ENCODE measurements at regions not wholly inside any gene's neighbourhood (a gene's known extent, or its start where the extent isn't known, plus 50 kb on each side); places are given as distances from the start of the nearest gene placed in this dataset.

DNA sequence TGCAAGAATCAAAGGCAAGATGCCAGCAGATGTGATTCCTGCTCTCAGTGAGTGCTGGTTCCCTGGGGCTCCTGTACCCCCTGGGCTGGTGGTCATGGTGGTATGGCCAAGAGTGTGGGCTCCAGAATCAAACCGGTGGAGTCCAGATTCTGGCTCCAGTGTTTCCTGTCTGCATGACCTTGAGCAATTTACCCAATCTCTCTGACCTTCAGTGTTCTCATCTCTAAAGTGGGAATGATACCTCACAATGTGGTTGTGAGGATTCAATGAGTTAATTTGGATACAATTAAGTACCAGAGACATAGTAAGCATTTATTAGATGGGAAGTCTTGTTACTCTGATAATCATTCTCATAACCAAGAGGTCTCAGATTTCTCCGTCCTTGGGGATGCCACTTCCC, 218.4 kb upstream of the JARID2 start (continued):
- TF ChIP-seq, protein P1, sequence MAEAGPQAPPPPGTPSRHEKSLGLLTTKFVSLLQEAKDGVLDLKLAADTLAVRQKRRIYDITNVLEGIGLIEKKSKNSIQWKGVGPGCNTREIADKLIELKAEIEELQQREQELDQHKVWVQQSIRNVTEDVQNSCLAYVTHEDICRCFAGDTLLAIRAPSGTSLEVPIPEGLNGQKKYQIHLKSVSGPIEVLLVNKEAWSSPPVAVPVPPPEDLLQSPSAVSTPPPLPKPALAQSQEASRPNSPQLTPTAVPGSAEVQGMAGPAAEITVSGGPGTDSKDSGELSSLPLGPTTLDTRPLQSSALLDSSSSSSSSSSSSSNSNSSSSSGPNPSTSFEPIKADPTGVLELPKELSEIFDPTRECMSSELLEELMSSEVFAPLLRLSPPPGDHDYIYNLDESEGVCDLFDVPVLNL (CRISPR knock-in tag; IDR thresholded peaks at IDR 0.05; ENCODE audit: borderline replicate concordance, low read depth): no peak
- TF ChIP-seq RORB (CRISPR knock-in tag; IDR thresholded peaks at IDR 0.05): no peak
- TF ChIP-seq, protein P2, sequence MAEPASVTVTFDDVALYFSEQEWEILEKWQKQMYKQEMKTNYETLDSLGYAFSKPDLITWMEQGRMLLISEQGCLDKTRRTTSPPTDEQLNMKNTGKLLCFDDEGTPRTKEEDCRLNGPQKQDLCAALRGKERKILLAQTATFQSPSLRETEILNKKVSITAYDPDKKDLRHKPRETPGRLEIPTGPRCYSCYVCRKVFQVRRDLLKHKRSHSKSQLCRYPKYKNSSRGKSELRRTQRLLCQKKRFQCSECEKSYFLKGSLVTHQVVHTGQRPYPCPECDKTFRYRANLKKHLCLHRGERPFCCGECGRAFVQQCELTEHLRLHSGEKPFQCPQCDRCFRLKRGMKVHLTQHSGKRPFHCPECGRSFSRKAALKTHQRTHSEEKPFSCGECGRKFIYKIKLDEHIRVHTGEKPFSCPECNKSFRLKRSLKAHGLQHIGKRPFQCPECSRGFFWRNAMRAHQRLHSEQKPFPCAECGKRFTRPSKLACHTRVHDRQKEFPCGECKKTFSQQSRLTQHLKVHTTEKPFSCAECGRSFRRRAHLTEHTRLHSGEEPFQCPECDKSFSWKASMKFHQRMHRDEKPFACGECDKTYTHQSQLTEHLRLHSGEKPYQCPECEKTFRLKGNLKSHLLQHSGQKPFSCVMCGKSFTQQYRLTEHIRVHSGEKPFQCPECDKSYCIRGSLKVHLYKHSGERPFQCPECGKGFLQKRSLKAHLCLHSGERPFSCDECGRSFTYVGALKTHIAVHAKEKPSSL (CRISPR knock-in tag; conservative IDR thresholded peaks at IDR 0.05): no peak
- no peak for TF ChIP-seq ZNF396 (CRISPR knock-in tag; IDR thresholded peaks at IDR 0.05; ENCODE audit: borderline replicate concordance)
- no peak for TF ChIP-seq PRRX2 (CRISPR knock-in tag; IDR thresholded peaks at IDR 0.05)
- TF ChIP-seq CBFB (CRISPR knock-in tag; IDR thresholded peaks at IDR 0.05; ENCODE audit: low read depth): no peak
- TF ChIP-seq, protein P3, sequence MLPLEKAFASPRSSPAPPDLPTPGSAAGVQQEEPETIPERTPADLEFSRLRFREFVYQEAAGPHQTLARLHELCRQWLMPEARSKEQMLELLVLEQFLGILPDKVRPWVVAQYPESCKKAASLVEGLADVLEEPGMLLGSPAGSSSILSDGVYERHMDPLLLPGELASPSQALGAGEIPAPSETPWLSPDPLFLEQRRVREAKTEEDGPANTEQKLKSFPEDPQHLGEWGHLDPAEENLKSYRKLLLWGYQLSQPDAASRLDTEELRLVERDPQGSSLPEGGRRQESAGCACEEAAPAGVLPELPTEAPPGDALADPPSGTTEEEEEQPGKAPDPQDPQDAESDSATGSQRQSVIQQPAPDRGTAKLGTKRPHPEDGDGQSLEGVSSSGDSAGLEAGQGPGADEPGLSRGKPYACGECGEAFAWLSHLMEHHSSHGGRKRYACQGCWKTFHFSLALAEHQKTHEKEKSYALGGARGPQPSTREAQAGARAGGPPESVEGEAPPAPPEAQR (CRISPR knock-in tag; IDR thresholded peaks at IDR 0.05): no peak

DNA sequence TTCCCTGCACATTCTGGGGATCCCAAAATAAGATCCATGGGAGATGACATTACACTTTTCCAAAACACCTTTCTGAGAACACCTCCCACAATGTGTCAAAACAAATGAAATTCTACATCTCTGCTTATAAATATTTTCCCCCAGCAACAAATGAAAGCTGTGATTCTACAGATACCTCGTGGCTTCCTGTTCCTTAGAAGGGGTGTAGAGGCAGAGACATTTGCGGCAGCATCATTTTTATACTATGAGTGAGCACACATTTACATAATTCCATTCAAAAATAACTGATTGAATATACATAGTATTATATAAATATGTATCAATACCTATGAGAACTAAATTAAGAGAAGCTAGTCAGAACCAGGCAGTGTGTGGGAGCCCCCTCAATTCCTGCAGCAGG, 213.9 kb upstream of the JARID2 start:
- peaks cover 33% of the 10 kb centered on the region for H3K4me1 Mint-ChIP-seq
- peaks cover 29% of the 10 kb centered on the region for H3K36me3 Mint-ChIP-seq
- ATAC-seq (no peak), DNase-seq (ENCODE audit: low spot score) (no peak)
- peaks cover 2% of the 10 kb centered on the region for H3K27me3 Mint-ChIP-seq (ENCODE audit: low read depth)
- peaks cover 27% of the 10 kb centered on the region for H3K9me3 Mint-ChIP-seq
- H3K27ac Mint-ChIP-seq: no peak overlapping the region
- H3K4me3 Mint-ChIP-seq: no peak overlapping the region
- ChIA-PET CTCF (no interaction called here), POLR2A (no interaction called here)
- no peak for TF ChIP-seq ZNF671 (CRISPR knock-in tag; IDR thresholded peaks at IDR 0.05)
- TF ChIP-seq, protein P4, sequence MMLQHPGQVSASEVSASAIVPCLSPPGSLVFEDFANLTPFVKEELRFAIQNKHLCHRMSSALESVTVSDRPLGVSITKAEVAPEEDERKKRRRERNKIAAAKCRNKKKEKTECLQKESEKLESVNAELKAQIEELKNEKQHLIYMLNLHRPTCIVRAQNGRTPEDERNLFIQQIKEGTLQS (CRISPR knock-in tag; conservative IDR thresholded peaks at IDR 0.05): no peak
- no peak for TF ChIP-seq TEAD1 (CRISPR knock-in tag; IDR thresholded peaks at IDR 0.05)
- no peak for TF ChIP-seq ESRRA (CRISPR knock-in tag; IDR thresholded peaks at IDR 0.05; ENCODE audit: borderline replicate concordance)
- TF ChIP-seq ZBTB21 (CRISPR knock-in tag; IDR thresholded peaks at IDR 0.05; ENCODE audit: borderline replicate concordance): no peak
- TF ChIP-seq, protein P5, sequence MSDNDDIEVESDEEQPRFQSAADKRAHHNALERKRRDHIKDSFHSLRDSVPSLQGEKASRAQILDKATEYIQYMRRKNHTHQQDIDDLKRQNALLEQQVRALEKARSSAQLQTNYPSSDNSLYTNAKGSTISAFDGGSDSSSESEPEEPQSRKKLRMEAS (CRISPR knock-in tag; IDR thresholded peaks at IDR 0.05): no peak
- TF ChIP-seq NR3C1 (CRISPR knock-in tag; conservative IDR thresholded peaks at IDR 0.05; ENCODE audit: low read depth): no peak
- TF ChIP-seq, protein P6, sequence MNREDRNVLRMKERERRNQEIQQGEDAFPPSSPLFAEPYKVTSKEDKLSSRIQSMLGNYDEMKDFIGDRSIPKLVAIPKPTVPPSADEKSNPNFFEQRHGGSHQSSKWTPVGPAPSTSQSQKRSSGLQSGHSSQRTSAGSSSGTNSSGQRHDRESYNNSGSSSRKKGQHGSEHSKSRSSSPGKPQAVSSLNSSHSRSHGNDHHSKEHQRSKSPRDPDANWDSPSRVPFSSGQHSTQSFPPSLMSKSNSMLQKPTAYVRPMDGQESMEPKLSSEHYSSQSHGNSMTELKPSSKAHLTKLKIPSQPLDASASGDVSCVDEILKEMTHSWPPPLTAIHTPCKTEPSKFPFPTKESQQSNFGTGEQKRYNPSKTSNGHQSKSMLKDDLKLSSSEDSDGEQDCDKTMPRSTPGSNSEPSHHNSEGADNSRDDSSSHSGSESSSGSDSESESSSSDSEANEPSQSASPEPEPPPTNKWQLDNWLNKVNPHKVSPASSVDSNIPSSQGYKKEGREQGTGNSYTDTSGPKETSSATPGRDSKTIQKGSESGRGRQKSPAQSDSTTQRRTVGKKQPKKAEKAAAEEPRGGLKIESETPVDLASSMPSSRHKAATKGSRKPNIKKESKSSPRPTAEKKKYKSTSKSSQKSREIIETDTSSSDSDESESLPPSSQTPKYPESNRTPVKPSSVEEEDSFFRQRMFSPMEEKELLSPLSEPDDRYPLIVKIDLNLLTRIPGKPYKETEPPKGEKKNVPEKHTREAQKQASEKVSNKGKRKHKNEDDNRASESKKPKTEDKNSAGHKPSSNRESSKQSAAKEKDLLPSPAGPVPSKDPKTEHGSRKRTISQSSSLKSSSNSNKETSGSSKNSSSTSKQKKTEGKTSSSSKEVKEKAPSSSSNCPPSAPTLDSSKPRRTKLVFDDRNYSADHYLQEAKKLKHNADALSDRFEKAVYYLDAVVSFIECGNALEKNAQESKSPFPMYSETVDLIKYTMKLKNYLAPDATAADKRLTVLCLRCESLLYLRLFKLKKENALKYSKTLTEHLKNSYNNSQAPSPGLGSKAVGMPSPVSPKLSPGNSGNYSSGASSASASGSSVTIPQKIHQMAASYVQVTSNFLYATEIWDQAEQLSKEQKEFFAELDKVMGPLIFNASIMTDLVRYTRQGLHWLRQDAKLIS (CRISPR knock-in tag; IDR thresholded peaks at IDR 0.05; ENCODE audit: borderline replicate concordance): no peak
- no peak for TF ChIP-seq CREB1 (CRISPR knock-in tag; IDR thresholded peaks at IDR 0.05)
- no peak for TF ChIP-seq JUN (CRISPR knock-in tag; IDR thresholded peaks at IDR 0.05)
- no peak for TF ChIP-seq NR1H2 (CRISPR knock-in tag; IDR thresholded peaks at IDR 0.05)
- TF ChIP-seq, protein P7, sequence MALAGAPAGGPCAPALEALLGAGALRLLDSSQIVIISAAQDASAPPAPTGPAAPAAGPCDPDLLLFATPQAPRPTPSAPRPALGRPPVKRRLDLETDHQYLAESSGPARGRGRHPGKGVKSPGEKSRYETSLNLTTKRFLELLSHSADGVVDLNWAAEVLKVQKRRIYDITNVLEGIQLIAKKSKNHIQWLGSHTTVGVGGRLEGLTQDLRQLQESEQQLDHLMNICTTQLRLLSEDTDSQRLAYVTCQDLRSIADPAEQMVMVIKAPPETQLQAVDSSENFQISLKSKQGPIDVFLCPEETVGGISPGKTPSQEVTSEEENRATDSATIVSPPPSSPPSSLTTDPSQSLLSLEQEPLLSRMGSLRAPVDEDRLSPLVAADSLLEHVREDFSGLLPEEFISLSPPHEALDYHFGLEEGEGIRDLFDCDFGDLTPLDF (CRISPR knock-in tag; IDR thresholded peaks at IDR 0.05): no peak
- TF ChIP-seq, protein P8, sequence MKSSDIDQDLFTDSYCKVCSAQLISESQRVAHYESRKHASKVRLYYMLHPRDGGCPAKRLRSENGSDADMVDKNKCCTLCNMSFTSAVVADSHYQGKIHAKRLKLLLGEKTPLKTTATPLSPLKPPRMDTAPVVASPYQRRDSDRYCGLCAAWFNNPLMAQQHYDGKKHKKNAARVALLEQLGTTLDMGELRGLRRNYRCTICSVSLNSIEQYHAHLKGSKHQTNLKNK (CRISPR knock-in tag; IDR thresholded peaks at IDR 0.05): no peak
- TF ChIP-seq, protein P1 (CRISPR knock-in tag; IDR thresholded peaks at IDR 0.05; ENCODE audit: borderline replicate concordance, low read depth): no peak
- no peak for TF ChIP-seq SMAD4 (CRISPR knock-in tag; IDR thresholded peaks at IDR 0.05)
- TF ChIP-seq, protein P9, sequence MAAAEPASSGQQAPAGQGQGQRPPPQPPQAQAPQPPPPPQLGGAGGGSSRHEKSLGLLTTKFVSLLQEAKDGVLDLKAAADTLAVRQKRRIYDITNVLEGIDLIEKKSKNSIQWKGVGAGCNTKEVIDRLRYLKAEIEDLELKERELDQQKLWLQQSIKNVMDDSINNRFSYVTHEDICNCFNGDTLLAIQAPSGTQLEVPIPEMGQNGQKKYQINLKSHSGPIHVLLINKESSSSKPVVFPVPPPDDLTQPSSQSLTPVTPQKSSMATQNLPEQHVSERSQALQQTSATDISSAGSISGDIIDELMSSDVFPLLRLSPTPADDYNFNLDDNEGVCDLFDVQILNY (CRISPR knock-in tag; IDR thresholded peaks at IDR 0.05): no peak
